GM21529 (cell line): ENCODE measurements at regions not wholly inside any gene's neighbourhood (a gene's known extent, or its start where the extent isn't known, plus 50 kb on each side); places are given as distances from the start of the nearest gene placed in this dataset.

Source experiments
- ATAC-seq: cut with Tn5 transposase; IDR thresholded peaks from one replicate; pipeline ENCODE4 v1.9.1; 2021; ENCODE audit not compliant: unreplicated experiment

DNA sequence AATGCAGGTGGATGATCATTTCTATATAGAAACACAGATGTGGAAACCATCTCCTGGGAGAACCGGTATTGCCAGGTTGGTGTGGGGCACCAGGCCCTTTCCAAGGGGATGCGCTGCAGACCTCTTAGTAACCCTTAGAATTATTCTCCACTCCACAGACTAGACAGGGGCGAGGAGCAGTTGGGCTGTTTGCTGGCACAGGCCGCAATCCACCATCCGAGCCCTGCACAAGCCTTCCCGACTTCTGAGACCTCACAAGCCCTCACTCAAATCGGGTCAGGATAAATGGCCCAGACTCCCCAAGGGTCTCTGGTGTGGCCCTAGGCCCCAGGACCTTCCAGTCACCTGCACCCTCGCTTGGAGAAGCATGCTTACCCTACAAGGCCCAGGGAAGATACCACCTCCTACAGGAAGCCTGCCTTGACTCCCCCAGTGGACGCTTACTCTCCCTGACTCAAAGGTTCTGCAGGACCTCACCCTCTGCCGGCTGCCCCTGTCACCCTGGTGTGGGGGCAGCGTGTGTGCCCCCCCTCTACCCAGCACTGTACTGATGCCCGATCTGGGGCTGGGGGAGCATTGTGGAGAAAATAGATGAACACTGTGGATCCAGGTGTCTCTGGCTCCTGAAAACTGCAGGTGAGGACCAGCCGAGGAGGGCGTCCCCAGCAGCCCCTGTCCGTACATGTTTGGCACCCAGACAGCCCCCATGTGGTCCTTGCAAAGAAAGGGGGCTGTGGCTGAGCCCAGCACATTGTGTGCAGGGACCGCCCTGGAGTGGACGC lies 49.8 kb upstream of the ACSF3 start:
- no peak for ATAC-seq
